PC-9 (cell line): ENCODE measurements at regions not wholly inside any gene's neighbourhood (a gene's known extent, or its start where the extent isn't known, plus 50 kb on each side); places are given as distances from the start of the nearest gene placed in this dataset.

Experiments
- BruUV-seq: library from RNA; stranded (reverse); fragments of 400-500 nt; replicated peaks from 2 replicates; lab custom pipeline; 2021; lab: Mats Ljungman, UMichigan
- CTCF ChIA-PET: fragments of 300-600 bp; sonication (Branson Sonifier 250); formaldehyde crosslinking; loops from one replicate; lab custom pipeline; 2022; ENCODE audit warnings: antibody characterized with exemption; lab: Charles Lee
- POLR2A ChIA-PET: fragments of 300-600 bp; sonication (Branson Sonifier 250); formaldehyde crosslinking; loops from one replicate; lab custom pipeline; 2022; ENCODE audit warnings: antibody characterized with exemption; ENCODE audit not compliant: unreplicated experiment; lab: Charles Lee
- DNase-seq, 2 experiments: peaks; one replicate each; pipeline versions ENCODE4 v3.0.0 to v3.0.0-alpha.2; 2015 to 2022; ENCODE audit warnings: mixed read lengths in 1 of 2
- H2AFZ ChIP-seq: fragments of 200-600 bp; sonication (generic); 2 replicates; pipeline ENCODE4 v1.8.1; 2017; ENCODE audit warnings: antibody characterized with exemption
- H3F3A ChIP-seq: fragments of 200-600 bp; sonication (generic); 2 replicates; pipeline ENCODE4 v1.8.1; 2017; ENCODE audit warnings: antibody characterized with exemption, mild to moderate bottlenecking, low read depth; ENCODE audit not compliant: insufficient read depth
- H3K27ac ChIP-seq: fragments of 200-600 bp; sonication (generic); 2 replicates; pipeline ENCODE4 v1.6.1; 2016; ENCODE audit warnings: mixed run types
- H3K27me3 ChIP-seq: fragments of 200-600 bp; sonication (generic); 2 replicates; pipeline ENCODE4 v1.6.1; 2016; ENCODE audit warnings: low read depth, mixed run types; ENCODE audit not compliant: insufficient read depth
- H3K36me3 ChIP-seq: fragments of 200-600 bp; sonication (generic); 2 replicates; pipeline ENCODE4 v1.6.1; 2016; ENCODE audit warnings: low read depth, mixed run types
- H3K4me1 ChIP-seq: fragments of 200-600 bp; sonication (generic); replicated peaks from 2 replicates; pipeline ENCODE4 v1.6.1; 2016; ENCODE audit warnings: mixed run types; ENCODE audit not compliant: insufficient read depth
- H3K4me2 ChIP-seq: fragments of 200-600 bp; sonication (generic); 2 replicates; pipeline ENCODE4 v1.6.1; 2017; ENCODE audit warnings: mixed run types
- H3K4me3 ChIP-seq: fragments of 200-600 bp; sonication (generic); 2 replicates; pipeline ENCODE4 v1.6.1; 2016; ENCODE audit warnings: mixed run types
- H3K79me2 ChIP-seq: fragments of 200-600 bp; sonication (generic); 2 replicates; pipeline ENCODE4 v1.6.1; 2017; ENCODE audit warnings: low read depth, mixed run types
- H3K9me2 ChIP-seq: fragments of 200-600 bp; sonication (generic); 2 replicates; pipeline ENCODE4 v1.8.1; 2017; ENCODE audit warnings: mild to moderate bottlenecking; ENCODE audit not compliant: insufficient read depth
- H3K9me3 ChIP-seq: fragments of 200-600 bp; sonication (generic); 2 replicates; pipeline ENCODE4 v1.8.1; 2016; ENCODE audit warnings: low read depth; ENCODE audit not compliant: insufficient read depth
- H4K20me1 ChIP-seq: fragments of 200-600 bp; sonication (generic); 2 replicates; pipeline ENCODE4 v1.8.1; 2017; ENCODE audit not compliant: insufficient read depth
- CTCF ChIP-seq: fragments of 200-600 bp; sonication (generic); conservative IDR thresholded peaks from 2 replicates; pipeline ENCODE4 v1.6.1; 2017; ENCODE audit warnings: mixed run types, antibody characterized with exemption, mild to moderate bottlenecking, moderate library complexity
- EZH2 ChIP-seq: fragments of 200-600 bp; sonication (generic); IDR thresholded peaks from 2 replicates; pipeline ENCODE4 v1.8.0; 2017; ENCODE audit warnings: antibody characterized with exemption, low read depth
- intact Hi-C: fragments of 100-400 bp; cut with micrococcal nuclease; formaldehyde crosslinking; loops from one replicate; pipeline ENCODE4 v1.10.0; 2022; ENCODE audit not compliant: unreplicated experiment

GRCh38 chr4:119897260-119897659 is 169.4 kb downstream of the MAD2L1 start:
- no peaks in the 10 kb centered on the region for H3K79me2 ChIP-seq
- no TSS peak for BruUV-seq
- no peaks in the 10 kb centered on the region for H3K9me3 ChIP-seq
- intact Hi-C loops = no loop called here
- ChIA-PET CTCF (no interaction called here), POLR2A (no interaction called here)
- H4K20me1 ChIP-seq = no peaks in the 10 kb centered on the region
- H3K4me1 ChIP-seq = no peaks in the 10 kb centered on the region
- no peaks in the 10 kb centered on the region for H3K27me3 ChIP-seq
- no peaks in the 10 kb centered on the region for H3F3A ChIP-seq
- DNase-seq = no peak
- H3K4me3 ChIP-seq = no peak overlapping the region
- no peak overlapping the region for H3K4me2 ChIP-seq
- no peaks in the 10 kb centered on the region for H3K36me3 ChIP-seq
- TF ChIP-seq CTCF (no peak), EZH2 (no peak)
- H3K9me2 ChIP-seq = no peaks in the 10 kb centered on the region
- H3K27ac ChIP-seq = no peak overlapping the region
- H2AFZ ChIP-seq = no peak overlapping the region

- POLR2A ChIA-PET = no interaction called here
- BruUV-seq = no TSS peak
- Histone ChIP-seq H2AFZ (no peak overlapping the region), H3K79me2 (no peaks in the 10 kb centered on the region), H3K36me3 (no peaks in the 10 kb centered on the region), H3K27me3 (no peaks in the 10 kb centered on the region), H3K4me3 (no peak overlapping the region), H3K27ac (no peak overlapping the region), H3K4me2 (no peak overlapping the region), H4K20me1 (no peaks in the 10 kb centered on the region), H3K4me1 (no peaks in the 10 kb centered on the region), H3K9me3 (no peaks in the 10 kb centered on the region), H3F3A (no peaks in the 10 kb centered on the region), H3K9me2 (no peaks in the 10 kb centered on the region)
- no peak for DNase-seq
- TF ChIP-seq EZH2 (no peak), CTCF (no peak)
- CTCF ChIA-PET = no interaction called here
- intact Hi-C loops = no loop called here
Measured at GRCh38 chr4:119894650-119895208, 171.9 kb downstream of the MAD2L1 start.

- no TSS peak for BruUV-seq
- no peaks in the 10 kb centered on the region for H3K79me2 ChIP-seq
- POLR2A ChIA-PET = no interaction called here
- no peak overlapping the region for H3K4me3 ChIP-seq
- TF ChIP-seq EZH2 = no peak
- no peak for TF ChIP-seq CTCF
- no peak overlapping the region for H3K27ac ChIP-seq
- no peaks in the 10 kb centered on the region for H3K9me2 ChIP-seq
- H3K27me3 ChIP-seq = no peaks in the 10 kb centered on the region
- H3K9me3 ChIP-seq = no peaks in the 10 kb centered on the region
- H2AFZ ChIP-seq = no peak overlapping the region
- no peak overlapping the region for H3K4me2 ChIP-seq
- no peak for DNase-seq
- H3K36me3 ChIP-seq = no peaks in the 10 kb centered on the region
- intact Hi-C loops = no loop called here
- no peaks in the 10 kb centered on the region for H3K4me1 ChIP-seq
- no peaks in the 10 kb centered on the region for H3F3A ChIP-seq
- CTCF ChIA-PET = no interaction called here
- H4K20me1 ChIP-seq = no peaks in the 10 kb centered on the region
Measured at GRCh38 chr4:119873794-119874325, 192.8 kb downstream of the MAD2L1 start.
